Stomach (tissue), 4 donors: ENCODE measurements at regions not wholly inside any gene's neighbourhood (a gene's known extent, or its start where the extent isn't known, plus 50 kb on each side); places are given as distances from the start of the nearest gene placed in this dataset.

ENCODE experiments used
- CTCF ChIP-seq, 7 experiments: fragments of 450-650 bp in 4 of 7; fragments of 200-600 bp in 3 of 7; sonication (generic) in 3 of 7; IDR thresholded peaks; one replicate each; pipeline ENCODE4 v1.5.1; 2016 to 2019; ENCODE audit warnings: antibody characterized with exemption in 7 of 7, control low read depth in 2 of 7, mild to moderate bottlenecking in 1 of 7
- EP300 ChIP-seq: sonication (generic); formaldehyde crosslinking; IDR thresholded peaks from one replicate; pipeline ENCODE4 v1.6.1; 2017; ENCODE audit warnings: antibody characterized with exemption
- POLR2AphosphoS5 ChIP-seq, 3 donors: sonication (generic); formaldehyde crosslinking; IDR thresholded peaks; one replicate each; pipeline ENCODE4 v1.6.1; 2016; ENCODE audit warnings: antibody characterized with exemption in 3 of 3

- TF ChIP-seq CTCF (IDR thresholded peaks at IDR 0.05) (no peak), POLR2AphosphoS5 (IDR thresholded peaks at IDR 0.05) (no peak), EP300 (no peak)
Measured at GRCh38 chr2:144822966-144823365, 303.0 kb upstream of the ZEB2 start.
